ENCODE measurements at regions not wholly inside any gene's neighbourhood (a gene's known extent, or its start where the extent isn't known, plus 50 kb on each side); places are given as distances from the start of the nearest gene placed in this dataset.

DNA sequence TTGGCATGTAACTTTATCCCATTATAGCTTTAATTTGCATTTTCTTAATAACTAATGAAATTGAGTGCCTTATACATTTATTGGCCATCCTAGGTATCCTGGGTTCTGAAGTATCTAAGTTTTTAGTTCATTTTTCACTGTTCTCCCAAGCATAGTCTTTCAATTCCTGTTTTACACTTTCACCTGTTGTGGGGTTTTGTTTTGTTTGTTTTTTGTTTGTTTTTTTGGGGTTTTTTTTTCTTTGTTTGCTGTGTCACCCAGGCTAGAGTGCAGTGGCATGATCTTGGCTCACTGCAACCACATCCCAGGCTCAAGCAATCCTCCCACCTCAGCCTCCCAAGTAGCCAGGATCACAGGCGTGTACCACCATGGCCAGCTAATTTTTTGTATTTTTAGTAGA lies 83.1 kb upstream of the GADL1 start:
- TF ChIP-seq, protein P1, sequence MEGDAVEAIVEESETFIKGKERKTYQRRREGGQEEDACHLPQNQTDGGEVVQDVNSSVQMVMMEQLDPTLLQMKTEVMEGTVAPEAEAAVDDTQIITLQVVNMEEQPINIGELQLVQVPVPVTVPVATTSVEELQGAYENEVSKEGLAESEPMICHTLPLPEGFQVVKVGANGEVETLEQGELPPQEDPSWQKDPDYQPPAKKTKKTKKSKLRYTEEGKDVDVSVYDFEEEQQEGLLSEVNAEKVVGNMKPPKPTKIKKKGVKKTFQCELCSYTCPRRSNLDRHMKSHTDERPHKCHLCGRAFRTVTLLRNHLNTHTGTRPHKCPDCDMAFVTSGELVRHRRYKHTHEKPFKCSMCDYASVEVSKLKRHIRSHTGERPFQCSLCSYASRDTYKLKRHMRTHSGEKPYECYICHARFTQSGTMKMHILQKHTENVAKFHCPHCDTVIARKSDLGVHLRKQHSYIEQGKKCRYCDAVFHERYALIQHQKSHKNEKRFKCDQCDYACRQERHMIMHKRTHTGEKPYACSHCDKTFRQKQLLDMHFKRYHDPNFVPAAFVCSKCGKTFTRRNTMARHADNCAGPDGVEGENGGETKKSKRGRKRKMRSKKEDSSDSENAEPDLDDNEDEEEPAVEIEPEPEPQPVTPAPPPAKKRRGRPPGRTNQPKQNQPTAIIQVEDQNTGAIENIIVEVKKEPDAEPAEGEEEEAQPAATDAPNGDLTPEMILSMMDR (IDR thresholded peaks at IDR 0.05), result no peak
- TF ChIP-seq POLR2AphosphoS5 (IDR thresholded peaks at IDR 0.05) (no peak), POLR2A (IDR thresholded peaks at IDR 0.05) (no peak), EP300 (IDR thresholded peaks at IDR 0.05) (no peak)
